ENCODE measurements at regions not wholly inside any gene's neighbourhood (a gene's known extent, or its start where the extent isn't known, plus 50 kb on each side); places are given as distances from the start of the nearest gene placed in this dataset.

DNA sequence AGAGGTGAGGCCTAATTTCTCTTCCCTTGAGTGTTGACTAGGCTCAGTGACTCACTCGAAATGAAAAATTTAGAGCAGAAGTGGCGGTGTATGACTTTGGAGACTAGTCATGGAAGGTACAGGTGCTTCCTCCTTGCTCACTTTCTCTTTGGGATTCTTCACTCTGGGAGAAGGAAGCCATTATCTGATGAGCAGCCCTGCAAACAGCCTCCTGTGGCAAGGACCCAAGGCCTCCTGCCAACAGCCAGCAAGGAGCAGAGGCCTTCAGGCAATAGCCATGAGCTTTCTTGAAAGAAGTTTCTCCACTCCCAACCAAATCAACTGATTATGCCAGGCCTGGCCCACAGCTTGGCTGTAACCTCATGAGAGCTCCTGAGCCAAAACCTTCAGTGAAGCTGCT, 369.6 kb upstream of the VWC2 start:
- no peaks in the 10 kb centered on the region for H3K9me3 ChIP-seq (replicated peaks in 1 of 11)
- no peaks in the 10 kb centered on the region for H3K27me3 ChIP-seq
- H3K4me3 ChIP-seq: no peak overlapping the region
- H4K20me1 ChIP-seq: no peaks in the 10 kb centered on the region
- no peaks in the 10 kb centered on the region for H3K36me3 ChIP-seq
- H3K27ac ChIP-seq: 0 out of 22 replicates have a peak overlapping the region, but pooled peaks of 1 of the 11 experiments have one; percentile 9
- peak overlapping the region in 4 of 11 experiments; percentile 2 to 43 (median 13); a peak in 2 of 22 replicates for H3K4me2 ChIP-seq
- peaks cover 0 to 6% (median 0%) of the 10 kb centered on the region in 10 experiments; a peak in 5 of 20 replicates for H3K4me1 ChIP-seq
- no peak overlapping the region for H3K9ac ChIP-seq
- no peak for TF ChIP-seq Cebpa-rat (IDR thresholded peaks at IDR 0.05)

DNA sequence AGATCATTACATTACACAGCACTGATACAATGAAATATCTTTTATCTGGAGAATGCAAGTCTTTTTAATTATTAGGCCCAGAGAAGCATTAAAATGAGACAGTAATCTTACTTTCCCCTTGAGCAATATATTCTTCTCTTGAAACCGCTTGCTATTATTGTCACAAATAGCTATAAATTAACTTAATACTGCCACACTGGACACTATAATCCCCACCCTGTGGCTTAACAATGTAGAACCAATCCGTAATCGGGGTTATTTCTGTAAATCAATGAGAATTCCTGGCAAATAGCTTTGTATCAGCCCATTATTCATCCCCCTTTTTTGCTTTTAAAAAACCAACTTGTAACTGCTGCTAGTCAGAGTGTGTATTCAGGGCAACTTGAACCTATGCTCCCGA, 366.2 kb upstream of the VWC2 start:
- Histone ChIP-seq H3K4me2 (no peak overlapping the region), H3K9ac (no peak overlapping the region), H3K27ac (no peak overlapping the region), H3K9me3 (replicated peaks in 1 of 11) (no peaks in the 10 kb centered on the region), H4K20me1 (no peaks in the 10 kb centered on the region), H3K36me3 (no peaks in the 10 kb centered on the region), H3K4me1 (peaks cover 0 to 4% (median 0%) of the 10 kb centered on the region in 10 experiments; a peak in 3 of 20 replicates), H3K27me3 (no peaks in the 10 kb centered on the region), H3K4me3 (no peak overlapping the region)
- no peak for TF ChIP-seq Cebpa-rat (IDR thresholded peaks at IDR 0.05)

DNA sequence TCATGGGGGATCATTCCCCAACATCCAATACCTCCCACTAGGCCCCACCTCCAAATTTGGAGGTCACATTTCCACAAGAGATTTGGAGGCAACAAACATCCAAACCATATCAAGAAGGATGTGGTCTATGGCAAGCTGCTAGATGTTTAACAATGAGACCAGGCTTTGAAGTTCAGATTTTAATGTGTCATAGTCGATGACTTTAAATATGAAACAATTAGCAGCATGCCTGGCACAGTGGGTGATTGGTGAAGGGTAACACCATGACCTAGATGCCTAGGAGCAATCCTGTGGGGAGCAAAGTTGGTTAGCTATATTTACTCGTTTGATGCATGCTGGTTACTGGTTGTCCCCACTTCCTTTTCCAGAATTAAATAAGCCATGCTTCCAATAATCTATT, 356.4 kb upstream of the VWC2 start:
- no peaks in the 10 kb centered on the region for H3K4me1 ChIP-seq
- H3K36me3 ChIP-seq: no peaks in the 10 kb centered on the region
- no peak overlapping the region for H3K4me2 ChIP-seq
- no peaks in the 10 kb centered on the region for H4K20me1 ChIP-seq
- no peak overlapping the region for H3K27ac ChIP-seq
- no peak overlapping the region for H3K9ac ChIP-seq
- no peak overlapping the region for H3K4me3 ChIP-seq
- H3K9me3 ChIP-seq (replicated peaks in 1 of 11): no peaks in the 10 kb centered on the region
- no peak for TF ChIP-seq Cebpa-rat (IDR thresholded peaks at IDR 0.05)
- H3K27me3 ChIP-seq: no peaks in the 10 kb centered on the region

DNA sequence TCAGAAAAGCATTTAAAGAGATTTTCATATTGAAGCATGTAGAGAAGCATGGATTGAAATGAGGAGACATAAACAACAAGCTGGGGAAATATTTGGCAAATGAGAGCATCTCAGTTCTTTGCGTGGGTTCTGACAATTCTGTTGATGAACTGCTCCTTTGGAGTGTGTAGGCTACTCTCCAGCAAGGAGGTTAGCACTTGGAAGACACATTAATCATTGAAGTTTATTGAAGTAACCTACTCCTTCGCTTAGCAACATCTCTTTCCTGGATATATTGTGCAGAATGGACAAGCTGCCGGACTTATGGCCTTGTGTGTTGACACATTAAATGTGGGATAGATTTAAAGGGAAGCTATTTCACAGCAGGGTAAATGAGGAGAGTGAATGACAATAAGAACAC, 354.5 kb upstream of the VWC2 start:
- TF ChIP-seq Cebpa-rat (IDR thresholded peaks at IDR 0.05): no peak
- no peak overlapping the region for H3K4me2 ChIP-seq
- no peaks in the 10 kb centered on the region for H3K27me3 ChIP-seq
- no peaks in the 10 kb centered on the region for H4K20me1 ChIP-seq
- H3K27ac ChIP-seq: no peak overlapping the region
- H3K36me3 ChIP-seq: no peaks in the 10 kb centered on the region
- H3K9ac ChIP-seq: no peak overlapping the region
- no peaks in the 10 kb centered on the region for H3K9me3 ChIP-seq (replicated peaks in 1 of 11)
- no peak overlapping the region for H3K4me3 ChIP-seq
- H3K4me1 ChIP-seq: no peaks in the 10 kb centered on the region

DNA sequence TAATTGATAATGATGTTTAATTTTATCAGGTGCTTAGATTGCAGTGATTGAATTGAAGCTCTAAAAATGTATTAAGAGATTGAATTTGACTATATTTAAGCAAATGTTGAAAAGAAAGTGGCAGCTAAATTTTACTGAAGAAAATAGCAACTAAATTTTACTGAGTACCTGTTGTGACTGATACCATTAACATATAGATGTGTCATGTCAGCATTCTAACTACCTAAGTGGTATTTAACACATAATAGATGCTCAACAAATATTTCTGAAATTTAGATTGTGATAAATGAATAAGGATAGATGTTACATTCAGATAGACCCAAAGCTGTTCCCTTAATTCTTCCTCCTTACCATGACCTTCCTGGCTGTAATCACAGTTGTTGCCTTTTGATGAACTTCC, 350.9 kb upstream of the VWC2 start:
- H3K4me1 ChIP-seq: no peaks in the 10 kb centered on the region
- no peaks in the 10 kb centered on the region for H3K36me3 ChIP-seq
- no peak for TF ChIP-seq Cebpa-rat (IDR thresholded peaks at IDR 0.05)
- H3K9ac ChIP-seq: no peak overlapping the region
- no peaks in the 10 kb centered on the region for H4K20me1 ChIP-seq
- no peaks in the 10 kb centered on the region for H3K9me3 ChIP-seq (replicated peaks in 1 of 11)
- H3K4me3 ChIP-seq: no peak overlapping the region
- no peak overlapping the region for H3K27ac ChIP-seq
- H3K4me2 ChIP-seq: no peak overlapping the region
- H3K27me3 ChIP-seq: no peaks in the 10 kb centered on the region

DNA sequence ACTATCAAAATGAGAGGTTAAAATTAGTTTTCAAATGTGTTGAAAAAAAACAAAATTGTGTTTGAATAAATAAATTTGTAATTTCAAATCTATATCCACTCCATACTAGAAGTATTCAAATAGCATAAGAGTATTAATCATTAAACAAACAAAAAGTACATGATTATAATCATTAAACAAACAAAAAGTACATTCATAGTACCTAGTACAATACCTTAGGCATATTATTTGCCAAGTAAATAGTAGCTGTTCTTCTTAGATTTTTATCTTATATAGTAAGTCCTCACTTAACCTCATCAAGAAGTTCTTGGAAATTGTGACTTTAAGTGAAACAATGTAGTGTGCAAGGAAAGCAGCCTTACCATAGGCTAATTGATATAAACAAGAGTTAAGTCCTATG, 349.3 kb upstream of the VWC2 start:
- no peak overlapping the region for H3K9ac ChIP-seq
- H4K20me1 ChIP-seq: no peaks in the 10 kb centered on the region
- H3K4me2 ChIP-seq: no peak overlapping the region
- no peak overlapping the region for H3K27ac ChIP-seq
- no peaks in the 10 kb centered on the region for H3K9me3 ChIP-seq (replicated peaks in 1 of 11)
- H3K36me3 ChIP-seq: no peaks in the 10 kb centered on the region
- no peaks in the 10 kb centered on the region for H3K4me1 ChIP-seq
- TF ChIP-seq Cebpa-rat (IDR thresholded peaks at IDR 0.05): no peak
- H3K4me3 ChIP-seq: no peak overlapping the region
- H3K27me3 ChIP-seq: no peaks in the 10 kb centered on the region

DNA sequence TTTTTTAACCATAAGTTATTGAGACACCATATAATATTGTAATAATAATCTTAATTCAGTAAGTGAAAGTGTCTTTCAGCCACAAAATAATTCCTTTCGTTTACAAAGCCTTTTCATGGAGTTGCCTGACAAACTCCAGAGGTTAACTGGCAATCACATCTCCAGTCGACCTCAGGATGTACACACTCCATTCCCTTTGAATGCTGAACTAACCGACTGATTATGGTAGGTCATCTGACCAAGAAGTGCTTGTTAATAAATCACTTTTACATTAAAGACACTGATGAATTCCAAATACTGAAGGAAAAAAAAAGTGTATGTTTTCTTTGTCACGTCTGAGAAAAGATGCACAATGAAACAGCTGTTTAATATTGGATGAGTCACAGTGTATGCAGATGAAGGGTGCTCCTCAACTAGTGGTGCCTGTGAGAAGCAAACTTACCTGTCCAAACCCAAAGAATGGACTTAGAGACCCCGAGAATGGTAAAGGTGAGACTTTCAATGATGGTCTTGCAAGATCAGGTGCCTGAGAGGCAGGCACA, 348.1 kb upstream of the VWC2 start:
- no peak overlapping the region for H3K27ac ChIP-seq
- H3K4me1 ChIP-seq: no peaks in the 10 kb centered on the region
- H3K4me3 ChIP-seq: no peak overlapping the region
- H4K20me1 ChIP-seq: no peaks in the 10 kb centered on the region
- H3K9me3 ChIP-seq (replicated peaks in 1 of 11): no peaks in the 10 kb centered on the region
- H3K4me2 ChIP-seq: no peak overlapping the region
- TF ChIP-seq Cebpa-rat (IDR thresholded peaks at IDR 0.05): no peak
- H3K9ac ChIP-seq: no peak overlapping the region
- H3K36me3 ChIP-seq: no peaks in the 10 kb centered on the region
- H3K27me3 ChIP-seq: no peaks in the 10 kb centered on the region

DNA sequence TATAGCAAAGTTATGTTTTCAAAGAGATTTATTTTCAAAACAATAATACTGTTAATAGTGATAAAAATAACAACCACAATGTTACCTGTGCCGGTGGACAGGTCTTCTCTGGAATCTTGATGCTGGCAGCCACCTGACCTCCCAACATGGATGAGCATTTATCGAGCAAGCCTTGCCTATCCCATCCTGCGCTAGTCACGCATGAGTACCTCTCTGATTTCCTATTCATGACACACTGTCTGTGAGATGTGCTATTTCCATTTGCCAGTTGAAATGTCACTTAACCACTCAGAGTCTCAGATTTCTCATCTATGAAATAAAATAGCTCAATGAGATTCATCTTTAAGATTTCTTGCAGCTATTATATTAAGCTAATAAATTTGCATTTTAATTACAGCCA, 341.2 kb upstream of the VWC2 start:
- Histone ChIP-seq H3K4me2 (no peak overlapping the region), H3K27ac (no peak overlapping the region), H3K9ac (no peak overlapping the region), H3K36me3 (no peaks in the 10 kb centered on the region), H4K20me1 (no peaks in the 10 kb centered on the region), H3K9me3 (replicated peaks in 1 of 11) (no peaks in the 10 kb centered on the region), H3K4me1 (peaks cover 0 to 22% (median 0%) of the 10 kb centered on the region in 10 experiments; a peak in 9 of 20 replicates), H3K4me3 (no peak overlapping the region), H3K27me3 (no peaks in the 10 kb centered on the region)
- TF ChIP-seq Cebpa-rat (IDR thresholded peaks at IDR 0.05): no peak

DNA sequence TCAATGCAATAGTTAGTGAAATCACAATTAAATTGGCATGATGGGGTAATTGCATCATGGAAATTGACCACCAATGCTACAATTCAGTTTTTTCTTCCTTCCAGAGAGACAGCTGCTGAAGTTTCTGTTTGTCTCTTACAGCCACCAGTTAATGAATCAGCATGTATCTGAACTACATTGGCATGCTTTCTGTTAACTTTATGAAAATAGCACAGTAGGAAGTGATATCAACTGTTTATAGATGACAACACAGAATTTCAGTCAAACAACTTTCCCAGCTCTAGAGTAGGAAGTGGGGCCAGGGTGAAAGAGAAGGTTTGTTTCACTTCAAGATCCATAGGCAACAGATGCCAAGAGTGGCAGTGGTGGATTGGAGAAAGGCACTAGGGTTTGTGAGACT, 339.6 kb upstream of the VWC2 start:
- Histone ChIP-seq H3K27ac (peak overlapping the region in 4 of 11 experiments; percentile 53 to 65 (median 58); a peak in 8 of 22 replicates), H3K4me1 (peaks cover 0 to 22% (median 0%) of the 10 kb centered on the region in 10 experiments; a peak in 9 of 20 replicates), H3K36me3 (no peaks in the 10 kb centered on the region), H3K4me2 (peak overlapping the region in 5 of 11 experiments; percentile 25 to 64 (median 36); a peak in 7 of 22 replicates), H4K20me1 (no peaks in the 10 kb centered on the region), H3K27me3 (no peaks in the 10 kb centered on the region), H3K4me3 (no peak overlapping the region), H3K9me3 (replicated peaks in 1 of 11) (no peaks in the 10 kb centered on the region), H3K9ac (no peak overlapping the region)
- no peak for TF ChIP-seq Cebpa-rat (IDR thresholded peaks at IDR 0.05)

DNA sequence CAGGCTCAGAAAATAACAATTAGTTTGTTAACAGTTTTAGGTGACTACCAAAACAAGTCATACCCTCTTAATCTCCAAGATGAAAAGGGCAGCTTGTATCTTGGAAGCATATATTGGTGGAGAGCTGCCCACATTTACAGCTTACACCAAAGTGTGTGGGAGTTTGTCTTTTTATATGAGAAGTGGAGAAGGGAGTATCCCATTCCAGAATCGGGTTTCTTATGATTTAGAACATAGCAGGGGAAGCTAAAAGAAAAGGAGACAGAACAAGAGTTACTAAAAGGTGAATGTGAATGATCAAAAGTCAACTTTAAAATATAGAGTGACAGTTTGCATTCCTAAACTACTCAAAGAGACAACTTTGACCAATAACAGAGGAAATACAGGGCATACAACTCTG, 338.6 kb upstream of the VWC2 start:
- H3K4me1 ChIP-seq: peaks cover 0 to 22% (median 0%) of the 10 kb centered on the region in 10 experiments; a peak in 9 of 20 replicates
- no peaks in the 10 kb centered on the region for H4K20me1 ChIP-seq
- no peaks in the 10 kb centered on the region for H3K36me3 ChIP-seq
- TF ChIP-seq Cebpa-rat (IDR thresholded peaks at IDR 0.05): no peak
- no peak overlapping the region for H3K4me3 ChIP-seq
- H3K9ac ChIP-seq: no peak overlapping the region
- H3K27me3 ChIP-seq: no peaks in the 10 kb centered on the region
- H3K27ac ChIP-seq: peak overlapping the region in 1 of 11 experiments; percentile 62; a peak in 1 of 22 replicates
- no peaks in the 10 kb centered on the region for H3K9me3 ChIP-seq (replicated peaks in 1 of 11)
- H3K4me2 ChIP-seq: no peak overlapping the region

Data from BLaER1 treated with 17β-estradiol and CSF1 and Interleukin-3, amounts not matched to agents 10 nM and 100 nM (cell line).